HG02938 (cell line): ENCODE measurements at regions not wholly inside any gene's neighbourhood (a gene's known extent, or its start where the extent isn't known, plus 50 kb on each side); places are given as distances from the start of the nearest gene placed in this dataset.

Source experiments
- ATAC-seq: cut with Tn5 transposase; IDR thresholded peaks from one replicate; pipeline ENCODE4 v1.9.1; 2021; ENCODE audit warnings: mild to moderate bottlenecking, moderate library complexity; ENCODE audit not compliant: unreplicated experiment

DNA sequence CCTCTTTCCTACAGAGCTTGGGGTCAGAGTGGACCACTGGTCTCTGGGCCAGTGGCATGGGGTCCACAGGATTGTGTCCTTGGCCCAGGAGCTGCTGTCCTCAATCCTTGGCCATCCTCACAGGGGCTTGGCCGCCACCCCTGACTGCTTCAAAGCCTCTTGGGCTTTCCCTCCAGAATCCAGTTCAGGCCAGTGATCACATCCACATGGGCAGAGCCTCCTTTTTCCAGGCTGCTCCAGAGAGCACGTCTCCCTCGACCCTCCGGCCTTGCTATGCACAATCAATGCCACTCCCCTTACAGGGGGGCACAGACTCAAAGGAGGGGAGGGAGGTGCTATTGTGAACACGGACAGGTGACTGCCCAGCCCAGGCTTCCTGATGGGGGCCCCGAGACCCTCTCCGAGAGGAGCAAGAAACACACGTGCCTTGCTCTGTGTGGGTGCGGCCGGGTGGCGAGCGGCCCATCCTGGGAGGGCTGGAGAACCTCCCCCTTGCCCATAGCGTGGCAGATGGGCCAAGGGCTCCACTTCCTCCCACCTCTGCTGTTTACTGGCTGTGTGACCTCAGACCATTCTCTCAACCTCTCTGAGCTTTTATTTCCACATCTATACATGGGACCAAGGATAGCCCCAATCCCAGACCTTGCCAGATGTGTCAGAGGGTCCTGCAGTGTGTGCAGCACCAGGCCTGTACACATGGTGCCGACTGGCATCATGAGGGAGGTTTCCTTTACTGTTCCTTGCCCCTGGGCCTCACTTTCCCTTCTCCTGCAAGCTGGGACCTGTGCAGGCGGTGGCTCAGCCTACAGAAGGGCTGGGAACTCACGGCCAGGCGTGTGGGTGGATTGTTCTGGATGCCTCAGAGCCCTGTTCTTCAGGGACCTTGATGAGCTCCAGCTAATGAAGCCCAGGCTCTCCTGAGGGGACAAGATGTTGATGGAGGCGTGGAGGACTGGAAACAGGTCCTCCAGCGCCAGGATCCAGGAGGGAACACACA, 229.0 kb upstream of the GSE1 start:
- ATAC-seq: no peak

DNA sequence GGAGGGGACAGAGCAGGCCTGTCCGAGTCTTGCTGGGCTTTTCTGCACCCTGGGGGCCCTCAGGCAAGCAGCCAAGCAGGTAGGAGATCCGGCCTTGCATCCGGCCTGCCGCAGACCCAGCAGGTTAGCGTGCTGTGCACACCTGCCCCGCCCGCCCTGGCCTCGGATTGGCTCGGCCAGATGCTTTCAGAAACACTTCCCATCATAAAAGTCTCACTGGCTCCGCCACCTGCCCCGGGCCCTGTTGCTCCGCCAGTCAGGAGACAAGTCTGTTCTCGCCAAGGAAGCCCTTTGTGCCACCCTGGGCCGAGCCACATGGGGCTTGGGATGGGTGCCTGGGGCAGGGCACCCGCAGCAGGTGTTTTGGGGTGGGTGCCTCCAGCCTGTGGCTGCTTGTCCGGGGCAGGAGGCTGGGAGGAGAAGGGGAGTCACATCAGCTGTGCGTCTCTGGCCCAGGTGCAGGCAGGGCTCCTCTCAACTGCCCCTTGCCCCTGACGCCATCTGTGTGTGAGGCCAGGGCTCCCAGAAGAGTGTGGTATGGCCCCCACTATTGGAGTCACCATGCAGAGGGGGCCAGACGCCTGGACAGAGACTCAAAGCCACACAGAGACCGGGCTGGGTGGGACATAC, 228.2 kb upstream of the GSE1 start:
- no peak for ATAC-seq

- ATAC-seq: no peak
Measured at GRCh38 chr16:85385463-85386331, 227.4 kb upstream of the GSE1 start.

- ATAC-seq: no peak
Measured at GRCh38 chr16:85386467-85387170, 226.5 kb upstream of the GSE1 start.

- no peak for ATAC-seq
Measured at GRCh38 chr16:85387171-85387507, 226.0 kb upstream of the GSE1 start.

- ATAC-seq: no peak
Measured at GRCh38 chr16:85387731-85388295, 225.3 kb upstream of the GSE1 start.

DNA sequence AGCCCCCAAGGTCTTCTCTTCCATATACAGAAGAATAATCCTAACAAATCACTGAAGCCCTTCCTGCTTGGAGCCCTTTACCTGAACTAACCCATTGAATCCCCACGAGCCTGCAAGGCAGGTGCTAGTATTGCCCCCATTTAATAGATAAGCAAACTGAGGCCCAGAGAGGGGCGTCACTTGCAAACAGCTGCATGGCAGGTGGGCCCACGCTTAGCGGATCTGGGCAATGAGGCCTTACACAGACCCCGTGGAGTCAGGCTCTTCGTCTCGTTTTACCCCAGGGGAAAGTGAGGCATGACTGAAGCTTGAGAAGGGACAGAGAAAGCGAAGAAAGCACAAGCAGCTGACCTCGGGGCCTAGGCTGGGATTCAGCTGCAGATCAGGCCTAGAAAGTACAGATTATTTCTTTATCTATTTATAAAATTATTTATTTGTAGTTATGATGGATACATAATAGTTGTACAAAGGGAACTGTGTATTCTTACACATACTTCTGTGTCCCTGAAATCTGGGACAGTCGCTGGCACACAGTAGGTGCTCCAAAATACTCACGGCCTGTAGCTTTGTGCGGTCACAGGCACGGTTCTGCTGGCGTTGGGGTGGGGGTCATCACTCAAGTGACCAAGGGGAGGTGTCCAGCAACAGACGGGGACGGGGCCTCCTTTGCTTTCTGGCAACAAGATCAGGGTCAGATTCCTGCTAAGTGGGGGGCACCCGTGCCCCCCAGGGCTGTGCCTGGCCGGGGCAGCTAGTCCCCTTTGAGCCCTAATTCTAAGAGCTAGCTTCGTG, 223.2 kb upstream of the GSE1 start:
- no peak for ATAC-seq

GRCh38 chr16:85390511-85391174, 222.5 kb upstream of the GSE1 start:
- ATAC-seq: no peak

- no peak for ATAC-seq
Measured at GRCh38 chr16:85391175-85391707, 221.9 kb upstream of the GSE1 start.

- no peak for ATAC-seq
Measured at GRCh38 chr16:85391769-85392583, 221.1 kb upstream of the GSE1 start.

GRCh38 chr16:85392756-85393673, 220.1 kb upstream of the GSE1 start:
- ATAC-seq: no peak

- ATAC-seq: no peak
Measured at GRCh38 chr16:85393674-85394451, 219.3 kb upstream of the GSE1 start.

- no peak for ATAC-seq
Measured at GRCh38 chr16:85394456-85395206, 218.5 kb upstream of the GSE1 start.

GRCh38 chr16:85395207-85395912, 217.8 kb upstream of the GSE1 start:
- ATAC-seq: no peak
